Upper lobe of left lung (tissue), 4 donors: ENCODE measurements at regions not wholly inside any gene's neighbourhood (a gene's known extent, or its start where the extent isn't known, plus 50 kb on each side); places are given as distances from the start of the nearest gene placed in this dataset.

ENCODE experiments used
- EP300 ChIP-seq, 4 donors: sonication (generic); formaldehyde crosslinking; IDR thresholded peaks; one replicate each; pipeline ENCODE4 v1.5.1; 2017; ENCODE audit warnings: antibody characterized with exemption in 4 of 4, control low read depth in 2 of 4
- POLR2A ChIP-seq, 4 donors: fragments of 450-650 bp; IDR thresholded peaks; one replicate each; pipeline ENCODE4 v1.5.1; 2016 to 2017; ENCODE audit warnings: antibody characterized with exemption in 4 of 4, mild to moderate bottlenecking in 2 of 4
- POLR2AphosphoS5 ChIP-seq, 2 donors: sonication (generic); formaldehyde crosslinking; IDR thresholded peaks; one replicate each; pipeline ENCODE4 v1.5.1; 2017; ENCODE audit warnings: antibody characterized with exemption in 2 of 2
- TF ChIP-seq, protein P1 (sequence below), 6 experiments: fragments of 450-650 bp in 4 of 6; fragments of 200-600 bp in 2 of 6; sonication (generic) in 2 of 6; IDR thresholded peaks; one replicate each; pipeline ENCODE4 v1.5.1; 2016 to 2019; ENCODE audit warnings: antibody characterized with exemption in 6 of 6

DNA sequence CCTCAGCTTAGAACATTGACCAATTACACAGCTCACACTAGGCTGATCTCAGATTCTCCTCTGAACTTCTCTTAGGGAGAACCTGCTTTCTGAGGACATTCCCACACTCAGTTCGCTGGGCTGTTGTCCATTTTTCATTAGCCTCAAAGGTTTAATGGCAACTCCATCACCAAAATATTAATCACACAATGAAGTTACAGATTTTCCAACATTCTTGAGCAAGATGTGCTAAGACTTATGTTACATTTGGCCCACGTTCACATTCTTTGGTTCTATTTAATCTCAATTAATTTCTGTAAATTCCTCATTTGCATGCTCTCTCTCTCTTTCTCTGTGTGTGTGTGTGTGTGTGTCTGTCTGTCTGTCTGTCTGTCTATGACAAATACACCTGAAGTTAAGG lies 82.3 kb upstream of the EDNRA start:
- TF ChIP-seq, protein P1, sequence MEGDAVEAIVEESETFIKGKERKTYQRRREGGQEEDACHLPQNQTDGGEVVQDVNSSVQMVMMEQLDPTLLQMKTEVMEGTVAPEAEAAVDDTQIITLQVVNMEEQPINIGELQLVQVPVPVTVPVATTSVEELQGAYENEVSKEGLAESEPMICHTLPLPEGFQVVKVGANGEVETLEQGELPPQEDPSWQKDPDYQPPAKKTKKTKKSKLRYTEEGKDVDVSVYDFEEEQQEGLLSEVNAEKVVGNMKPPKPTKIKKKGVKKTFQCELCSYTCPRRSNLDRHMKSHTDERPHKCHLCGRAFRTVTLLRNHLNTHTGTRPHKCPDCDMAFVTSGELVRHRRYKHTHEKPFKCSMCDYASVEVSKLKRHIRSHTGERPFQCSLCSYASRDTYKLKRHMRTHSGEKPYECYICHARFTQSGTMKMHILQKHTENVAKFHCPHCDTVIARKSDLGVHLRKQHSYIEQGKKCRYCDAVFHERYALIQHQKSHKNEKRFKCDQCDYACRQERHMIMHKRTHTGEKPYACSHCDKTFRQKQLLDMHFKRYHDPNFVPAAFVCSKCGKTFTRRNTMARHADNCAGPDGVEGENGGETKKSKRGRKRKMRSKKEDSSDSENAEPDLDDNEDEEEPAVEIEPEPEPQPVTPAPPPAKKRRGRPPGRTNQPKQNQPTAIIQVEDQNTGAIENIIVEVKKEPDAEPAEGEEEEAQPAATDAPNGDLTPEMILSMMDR (IDR thresholded peaks at IDR 0.05), result no peak
- no peak for TF ChIP-seq POLR2AphosphoS5 (IDR thresholded peaks at IDR 0.05)
- no peak for TF ChIP-seq POLR2A (IDR thresholded peaks at IDR 0.05)
- TF ChIP-seq EP300 (IDR thresholded peaks at IDR 0.05), result no peak
